ENCODE measurements at regions not wholly inside any gene's neighbourhood (a gene's known extent, or its start where the extent isn't known, plus 50 kb on each side); places are given as distances from the start of the nearest gene placed in this dataset.

DNA sequence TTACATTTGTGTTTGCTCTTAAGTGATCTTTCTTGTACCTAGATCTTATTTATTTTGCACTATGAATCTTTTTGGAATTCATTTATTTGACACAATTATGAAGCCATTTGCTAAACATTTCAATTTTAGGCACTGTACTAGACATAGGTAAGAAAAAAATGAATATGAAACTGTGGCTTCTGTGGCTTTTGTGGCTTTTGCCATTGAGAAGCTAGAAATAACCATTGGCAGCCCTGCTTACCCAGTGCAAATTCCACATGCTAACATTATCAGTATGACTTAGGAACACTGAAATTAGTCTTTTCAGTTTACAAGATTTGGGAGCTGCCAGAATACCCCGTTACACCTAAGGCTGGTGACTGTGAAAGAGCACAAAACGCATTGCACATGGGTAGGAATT, 60.1 kb downstream of the FSCB start:
- TF ChIP-seq CTCF (IDR thresholded peaks at IDR 0.05), result no peak
- TF ChIP-seq POLR2A (IDR thresholded peaks at IDR 0.05), result no peak

Measured in lower leg skin (tissue), 3 donors.